ENCODE measurements at regions not wholly inside any gene's neighbourhood (a gene's known extent, or its start where the extent isn't known, plus 50 kb on each side); places are given as distances from the start of the nearest gene placed in this dataset.

DNA sequence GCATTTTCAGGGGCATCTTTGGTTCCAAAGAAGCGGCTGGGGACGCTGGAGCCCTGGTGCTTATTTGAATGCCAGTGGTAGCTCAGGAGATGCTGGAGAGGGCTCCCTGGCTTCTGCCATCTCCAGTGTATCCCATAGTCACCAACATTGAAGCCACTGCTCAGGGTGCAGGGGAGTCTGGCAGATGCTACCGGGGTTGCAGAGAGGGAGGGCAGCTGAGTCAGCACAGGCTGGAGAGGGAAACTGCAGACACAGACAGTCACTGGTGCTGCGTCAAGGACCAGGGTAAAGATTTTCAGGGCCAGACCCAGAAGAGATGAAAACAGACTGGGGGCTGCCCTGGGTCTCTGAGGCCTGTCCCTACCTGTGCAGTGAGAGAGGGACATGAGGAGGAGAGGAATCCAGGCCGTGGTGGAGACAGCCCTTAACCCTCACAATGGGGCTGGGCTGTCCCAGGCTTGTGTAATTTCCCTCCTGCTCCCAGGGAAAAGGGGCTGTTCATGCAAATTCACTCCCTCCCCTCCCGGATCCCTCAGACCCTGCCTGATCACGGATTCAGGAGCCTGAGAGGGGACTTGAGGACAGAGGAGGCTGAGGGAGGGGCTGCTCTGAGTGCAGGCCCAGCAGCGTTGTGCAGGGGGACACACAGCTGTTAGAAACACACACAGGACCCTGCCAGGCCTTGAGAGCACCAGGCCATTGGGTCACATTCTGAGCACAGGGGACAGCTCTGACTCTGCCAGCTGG is 126.9 kb upstream of the GRK3 start:
- H3K4me3 ChIP-seq (ENCODE audit: low read depth, low read length) = no peak overlapping the region
- TF ChIP-seq, protein P1, sequence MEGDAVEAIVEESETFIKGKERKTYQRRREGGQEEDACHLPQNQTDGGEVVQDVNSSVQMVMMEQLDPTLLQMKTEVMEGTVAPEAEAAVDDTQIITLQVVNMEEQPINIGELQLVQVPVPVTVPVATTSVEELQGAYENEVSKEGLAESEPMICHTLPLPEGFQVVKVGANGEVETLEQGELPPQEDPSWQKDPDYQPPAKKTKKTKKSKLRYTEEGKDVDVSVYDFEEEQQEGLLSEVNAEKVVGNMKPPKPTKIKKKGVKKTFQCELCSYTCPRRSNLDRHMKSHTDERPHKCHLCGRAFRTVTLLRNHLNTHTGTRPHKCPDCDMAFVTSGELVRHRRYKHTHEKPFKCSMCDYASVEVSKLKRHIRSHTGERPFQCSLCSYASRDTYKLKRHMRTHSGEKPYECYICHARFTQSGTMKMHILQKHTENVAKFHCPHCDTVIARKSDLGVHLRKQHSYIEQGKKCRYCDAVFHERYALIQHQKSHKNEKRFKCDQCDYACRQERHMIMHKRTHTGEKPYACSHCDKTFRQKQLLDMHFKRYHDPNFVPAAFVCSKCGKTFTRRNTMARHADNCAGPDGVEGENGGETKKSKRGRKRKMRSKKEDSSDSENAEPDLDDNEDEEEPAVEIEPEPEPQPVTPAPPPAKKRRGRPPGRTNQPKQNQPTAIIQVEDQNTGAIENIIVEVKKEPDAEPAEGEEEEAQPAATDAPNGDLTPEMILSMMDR (IDR thresholded peaks at IDR 0.05; ENCODE audit: borderline replicate concordance, insufficient read depth, low read depth, low read length) = no peak

DNA sequence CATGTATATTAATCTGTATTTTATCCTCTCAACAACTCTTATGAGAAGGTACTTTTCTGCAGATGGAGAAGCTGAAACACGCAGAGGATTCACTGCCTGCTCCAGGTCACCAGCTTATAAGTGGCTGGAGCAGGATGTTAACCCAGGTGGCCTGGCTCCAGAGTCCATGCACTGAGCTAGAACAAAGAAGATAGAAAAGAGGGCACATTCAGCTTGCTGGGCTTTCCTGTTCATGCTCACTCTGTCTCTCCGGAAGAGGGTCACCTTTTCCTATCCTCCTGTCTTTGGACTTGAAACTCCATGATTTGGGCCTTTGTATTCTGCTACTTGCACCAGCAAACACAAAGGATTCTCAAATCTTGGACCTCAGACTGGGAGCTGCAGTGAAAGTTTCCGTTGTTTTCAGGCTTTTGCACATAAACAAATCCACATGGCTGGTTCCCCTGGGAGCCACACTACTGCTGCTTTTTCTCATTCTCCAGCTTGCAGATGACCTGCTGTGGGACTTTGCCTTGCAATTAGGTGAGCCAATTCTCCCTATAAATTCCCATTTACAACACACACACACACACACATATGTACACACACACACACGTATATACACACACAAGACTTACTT is 117.3 kb upstream of the GRK3 start:
- no peak overlapping the region for H3K4me3 ChIP-seq (ENCODE audit: low read depth, low read length)
- TF ChIP-seq, protein P1 (IDR thresholded peaks at IDR 0.05; ENCODE audit: borderline replicate concordance, insufficient read depth, low read depth, low read length) = no peak

DNA sequence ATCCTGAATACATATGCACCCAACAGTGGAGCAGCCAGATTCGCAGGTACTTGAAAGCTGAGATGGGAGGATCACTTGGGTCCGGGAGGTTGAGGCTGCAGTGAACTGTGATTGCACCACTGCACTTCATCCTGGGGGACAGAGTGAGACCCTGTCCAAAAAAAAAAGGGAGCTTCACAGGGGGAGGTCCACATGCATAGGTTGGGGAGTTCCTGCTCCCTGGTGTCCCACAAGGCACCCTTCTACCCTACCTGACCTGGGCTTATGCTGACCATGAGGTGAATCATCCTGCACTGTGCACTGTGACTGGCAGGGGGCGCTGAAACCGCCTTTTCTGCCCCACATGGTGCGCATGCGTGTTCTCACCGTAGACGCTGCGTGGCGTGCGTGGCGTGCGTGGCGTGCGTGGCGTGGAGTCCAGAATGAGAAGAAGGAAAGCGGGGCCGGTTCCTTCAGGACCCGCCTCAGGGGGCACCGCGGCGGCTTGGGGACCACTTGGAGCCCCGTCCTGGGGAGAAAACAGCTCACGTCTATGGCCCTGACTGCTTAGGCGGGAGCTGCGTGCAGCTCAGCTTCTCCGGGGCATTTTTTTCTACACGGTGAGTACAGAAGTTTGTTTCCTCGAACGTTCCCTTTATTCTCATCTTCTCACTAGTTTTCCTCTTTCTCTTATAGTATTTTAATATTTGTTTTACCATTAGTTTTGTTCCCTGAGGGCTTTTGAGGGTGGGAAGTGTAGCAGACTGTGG is 116.6 kb upstream of the GRK3 start:
- TF ChIP-seq, protein P1 (IDR thresholded peaks at IDR 0.05; ENCODE audit: borderline replicate concordance, insufficient read depth, low read depth, low read length) = peak; percentile 92
- H3K4me3 ChIP-seq (ENCODE audit: low read depth, low read length) = peak overlapping the region; percentile 72

DNA sequence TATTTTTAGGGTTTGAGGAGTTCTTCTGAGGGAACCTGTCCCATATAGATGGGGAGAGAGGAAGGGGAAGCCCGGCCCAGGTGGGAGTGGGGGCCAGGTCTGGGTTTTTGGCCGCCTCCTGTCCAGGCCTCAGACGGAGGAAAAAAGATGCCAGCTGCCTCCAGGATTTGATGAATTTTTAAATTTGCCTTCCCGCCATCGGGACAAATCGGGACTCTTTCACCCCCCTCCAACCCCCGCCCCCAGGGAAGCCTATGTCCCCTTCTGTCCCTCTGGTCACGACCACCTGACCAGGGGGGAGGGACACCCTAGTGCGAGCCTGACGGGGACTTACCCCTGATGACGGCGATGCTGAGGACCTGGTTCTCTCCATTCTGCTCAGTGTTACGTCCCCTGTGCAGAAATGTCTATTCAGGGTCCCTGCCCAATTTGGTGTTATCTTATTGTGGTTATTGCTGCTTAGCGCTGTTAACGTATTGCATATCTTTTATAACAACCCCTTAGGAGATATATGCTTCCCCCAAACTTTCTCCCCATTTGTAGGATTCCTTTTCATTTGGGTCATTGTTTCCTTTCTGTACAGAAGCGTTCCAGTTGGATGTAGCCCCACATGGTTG is 115.9 kb upstream of the GRK3 start:
- TF ChIP-seq, protein P1 (IDR thresholded peaks at IDR 0.05; ENCODE audit: borderline replicate concordance, insufficient read depth, low read depth, low read length) = no peak
- peak overlapping the region; percentile 72 for H3K4me3 ChIP-seq (ENCODE audit: low read depth, low read length)

DNA sequence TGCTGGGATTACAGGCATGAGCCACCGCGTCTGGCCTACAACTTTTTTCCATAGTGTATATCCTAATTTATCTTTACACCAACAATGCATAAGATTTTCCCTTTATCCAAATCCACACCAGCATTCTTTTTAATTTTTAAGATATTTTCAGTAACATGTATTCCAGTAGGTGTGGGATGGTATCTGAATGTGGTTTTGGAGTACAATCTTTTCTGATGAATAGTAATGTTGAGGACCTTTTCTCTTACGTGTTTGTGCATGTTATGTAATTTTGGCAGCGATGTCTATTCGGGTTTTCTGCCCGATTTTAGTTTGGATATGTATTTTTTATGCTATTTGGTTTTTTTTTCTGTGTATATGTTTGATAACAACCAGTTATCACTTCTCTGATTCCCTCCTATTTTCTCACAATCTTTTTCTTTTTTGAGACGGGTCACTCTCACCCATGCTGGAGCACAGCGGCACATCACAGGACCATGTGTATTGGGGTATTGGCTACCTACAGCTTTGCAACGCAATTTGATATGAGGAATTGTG is 114.6 kb upstream of the GRK3 start:
- no peak overlapping the region for H3K4me3 ChIP-seq (ENCODE audit: low read depth, low read length)
- TF ChIP-seq, protein P1 (IDR thresholded peaks at IDR 0.05; ENCODE audit: borderline replicate concordance, insufficient read depth, low read depth, low read length) = no peak

DNA sequence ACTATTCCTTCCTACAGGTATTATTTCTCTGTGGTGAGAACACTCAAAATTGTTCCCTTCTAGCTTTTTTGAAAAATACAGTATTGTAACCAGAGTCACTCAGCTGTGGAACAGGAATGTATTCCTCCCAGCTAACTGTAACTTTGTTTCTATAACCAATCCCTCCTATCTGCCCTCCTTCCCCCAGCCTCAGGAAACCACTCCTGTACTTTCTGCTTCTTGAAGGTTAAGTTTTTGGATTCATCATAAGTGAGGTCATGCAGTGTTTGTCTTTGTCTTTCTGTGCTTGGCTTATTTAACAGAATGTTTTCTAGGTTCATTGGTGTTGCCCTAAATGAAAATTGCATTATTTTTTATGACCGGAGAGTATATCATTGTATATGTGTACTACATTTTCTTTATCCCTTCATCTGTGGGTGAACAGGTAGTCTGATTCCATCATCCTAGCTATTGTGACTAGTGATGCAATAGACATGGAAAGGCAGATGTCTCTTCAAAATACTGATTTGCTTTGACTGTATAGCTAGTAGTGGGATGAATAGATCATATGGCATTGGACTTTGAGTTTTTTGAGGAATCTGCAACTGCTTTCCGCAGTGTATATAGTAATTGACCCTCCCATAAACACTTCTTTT is 112.9 kb upstream of the GRK3 start:
- TF ChIP-seq, protein P1 (IDR thresholded peaks at IDR 0.05; ENCODE audit: borderline replicate concordance, insufficient read depth, low read depth, low read length) = no peak

More for the DNA sequence above, 112.9 kb upstream of the GRK3 start:
- H3K4me3 ChIP-seq (ENCODE audit: low read depth, low read length) = no peak overlapping the region

All from GM12875 (cell line).